Activated CD4-positive, alpha-beta T cell treated with anti-CD3 and anti-CD28 coated beads for 1 hour (primary cell): ENCODE measurements at regions not wholly inside any gene's neighbourhood (a gene's known extent, or its start where the extent isn't known, plus 50 kb on each side); places are given as distances from the start of the nearest gene placed in this dataset.

Experiments
- DNase-seq: peaks from one replicate; pipeline ENCODE4 v3.0.0-alpha.2; 2020

DNA sequence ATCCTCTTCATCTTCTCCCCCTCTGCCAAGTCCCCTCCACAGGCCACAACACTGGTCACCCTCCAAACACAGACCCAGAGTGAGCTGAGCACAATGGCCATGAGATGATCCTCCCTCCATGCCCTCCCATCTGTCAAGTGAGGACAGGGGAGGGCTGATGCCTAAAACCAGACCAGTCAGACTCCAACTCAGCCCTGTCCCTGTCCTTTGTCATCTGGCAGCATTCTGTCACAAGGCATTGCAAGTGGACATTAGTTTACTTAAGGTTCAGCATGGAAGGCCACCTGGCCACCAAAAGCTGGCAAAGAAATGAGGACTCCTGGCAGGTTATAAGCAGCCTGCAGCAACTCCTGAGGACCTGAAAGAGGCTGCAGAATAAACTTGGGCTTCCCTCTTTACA, 136.2 kb upstream of the SLC30A5 start:
- no peak for DNase-seq

DNA sequence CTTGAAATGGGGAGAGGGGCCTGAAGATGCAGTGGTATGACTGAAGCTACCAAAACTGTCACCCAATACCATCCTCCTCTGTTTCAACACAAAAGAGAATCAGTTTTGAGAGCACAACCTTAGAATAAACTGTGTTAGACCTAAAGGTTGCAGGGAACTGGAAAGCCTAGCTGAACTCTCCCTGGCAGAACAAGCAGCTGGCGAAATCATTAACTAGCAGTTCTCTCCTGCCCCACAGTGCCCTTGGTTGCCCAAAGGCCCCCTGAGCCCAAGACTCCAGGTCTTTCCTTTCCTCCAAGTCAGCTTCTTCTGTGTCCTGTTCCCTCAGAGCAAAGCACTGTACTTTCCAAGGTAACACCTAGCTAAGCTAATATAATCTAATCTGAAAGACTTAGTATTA, 135.4 kb upstream of the SLC30A5 start:
- no peak for DNase-seq

DNA sequence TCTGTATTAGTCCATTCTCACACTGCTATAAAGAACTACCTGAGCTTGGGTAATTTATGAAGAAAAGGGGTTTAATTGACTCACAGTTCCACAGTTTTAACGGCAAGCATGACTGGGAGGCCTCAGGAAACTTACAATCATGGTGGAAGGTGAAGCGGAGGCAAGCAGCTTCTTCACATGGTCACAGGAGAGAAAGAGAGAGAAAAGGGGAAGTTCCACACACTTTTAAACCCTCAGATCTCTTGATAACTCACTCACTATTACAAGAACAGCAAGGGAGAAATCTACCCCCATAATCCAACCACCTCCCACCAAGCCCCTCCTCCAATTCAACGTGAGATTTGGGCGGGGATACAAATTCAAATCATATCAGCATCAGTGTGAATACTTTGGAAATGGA, 133.4 kb upstream of the SLC30A5 start:
- no peak for DNase-seq

DNA sequence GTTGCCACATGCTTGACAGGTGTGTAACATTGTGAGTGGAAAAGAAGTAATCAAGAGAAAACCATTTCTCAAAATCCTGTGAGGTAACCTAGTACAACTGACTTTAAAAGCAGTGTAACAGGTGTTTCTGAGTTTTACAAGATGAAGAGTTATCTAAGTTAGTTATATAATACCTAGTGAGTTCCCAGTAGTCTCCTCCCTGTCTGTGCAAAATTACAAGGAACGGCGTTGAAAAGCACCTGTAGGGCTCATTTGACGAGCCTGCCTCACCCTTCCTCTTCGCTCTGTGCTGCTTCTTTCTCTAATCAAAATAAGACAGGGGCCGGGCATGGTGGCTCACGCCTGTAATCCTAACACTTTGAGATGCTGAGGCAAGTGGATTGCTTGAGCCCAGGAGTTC, 132.9 kb upstream of the SLC30A5 start:
- no peak for DNase-seq

DNA sequence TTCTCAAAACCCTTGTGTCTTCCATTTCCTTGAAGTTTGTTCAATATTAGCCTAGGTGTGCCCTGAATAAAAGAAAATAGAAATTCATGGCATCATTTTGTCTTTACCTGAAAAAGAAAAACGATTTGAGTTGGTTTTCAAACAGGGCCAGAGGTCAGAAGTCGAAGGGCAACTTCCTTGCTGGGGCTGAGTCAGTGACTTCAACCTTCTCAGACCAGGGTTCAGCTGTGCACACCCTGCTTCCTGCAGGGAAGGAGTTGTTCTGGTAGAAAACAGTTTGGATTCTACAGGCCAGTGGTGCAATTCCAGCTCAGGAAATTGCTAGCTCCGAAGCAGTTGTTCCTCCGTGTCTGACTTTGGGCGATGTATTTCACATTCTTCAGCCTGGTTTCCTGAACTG, 132.1 kb upstream of the SLC30A5 start:
- DNase-seq = no peak

DNA sequence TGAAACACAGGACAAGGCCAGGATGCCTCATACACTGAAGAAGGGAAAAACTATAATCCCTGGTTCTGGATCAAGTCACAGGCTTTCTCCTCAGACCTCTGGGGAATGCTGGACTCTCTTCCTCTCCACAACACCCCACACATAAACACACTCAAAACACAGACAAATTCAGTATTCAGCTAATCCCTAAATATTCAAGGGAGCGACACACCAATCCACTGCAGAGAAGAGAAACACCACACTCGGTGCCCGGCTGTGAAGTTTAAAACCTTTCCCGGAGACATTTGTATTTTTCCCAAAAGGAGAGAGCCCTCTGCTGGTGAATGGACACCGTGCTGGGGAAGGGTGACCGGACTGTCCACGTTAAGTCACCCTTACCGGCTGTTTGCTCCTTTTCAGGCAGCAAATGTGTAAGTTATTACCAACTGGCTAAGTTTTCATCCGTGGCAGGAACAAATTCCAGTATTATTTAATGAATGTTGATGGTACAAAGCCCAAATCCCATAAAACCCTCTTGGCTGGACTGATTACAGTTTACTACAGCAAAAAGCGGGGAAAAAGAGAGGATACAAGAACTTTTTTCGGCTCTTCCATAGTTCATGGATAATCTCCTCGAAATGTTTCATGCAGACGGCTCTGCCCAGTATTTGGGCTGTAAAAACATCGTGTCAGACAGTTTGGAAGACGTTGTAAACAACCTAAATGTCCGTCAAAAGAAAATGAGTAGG, 130.9 kb upstream of the SLC30A5 start:
- no peak for DNase-seq

DNA sequence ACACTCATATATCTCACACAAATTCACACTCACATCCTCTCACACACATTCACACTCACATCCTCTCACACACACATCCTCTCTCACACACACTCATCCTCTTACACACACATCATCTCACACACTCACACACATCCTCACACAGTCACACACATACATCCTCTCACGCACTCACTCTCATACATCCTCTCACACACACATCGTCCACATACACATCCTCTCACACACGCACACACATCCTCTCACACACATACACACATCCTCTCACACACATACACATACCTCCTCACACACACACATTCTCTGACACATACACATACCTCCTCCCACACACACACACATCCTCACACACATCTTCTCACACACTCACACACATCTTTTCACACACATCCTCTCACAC, 129.1 kb upstream of the SLC30A5 start:
- no peak for DNase-seq

DNA sequence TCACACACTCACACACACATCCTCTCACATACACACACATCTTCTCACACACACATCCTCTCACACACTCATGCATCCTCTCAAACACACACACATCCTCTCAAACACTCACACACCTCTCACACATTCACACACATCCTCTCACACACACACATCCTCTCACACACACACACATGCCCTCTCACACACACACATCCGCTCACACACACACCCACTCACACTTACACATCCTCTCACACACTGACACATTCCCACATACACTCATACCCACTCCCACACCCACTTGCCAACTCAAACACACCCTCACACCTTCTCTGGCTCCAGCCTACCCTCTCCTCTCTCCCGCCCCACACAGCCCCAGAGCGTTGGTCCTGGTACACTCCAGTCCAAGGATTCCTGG, 127.9 kb upstream of the SLC30A5 start:
- no peak for DNase-seq

DNA sequence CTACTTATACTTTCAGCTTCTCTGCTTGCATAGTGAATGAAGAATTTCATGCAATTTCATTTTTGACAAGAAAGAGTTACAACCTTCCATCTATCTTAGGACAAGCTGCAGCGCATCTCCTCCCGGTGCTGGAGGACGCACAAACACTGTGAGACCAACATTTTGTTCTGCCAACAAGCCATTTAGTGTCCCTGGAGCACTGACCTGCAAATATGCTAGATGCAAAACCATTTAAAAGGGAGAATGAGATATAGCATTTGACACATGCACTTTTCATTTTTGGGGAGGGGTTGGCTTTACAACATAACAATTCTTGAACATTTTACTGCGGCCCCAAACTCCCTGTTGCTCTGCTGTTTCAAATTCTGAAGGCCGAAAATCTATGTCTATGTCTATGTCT, 127.2 kb upstream of the SLC30A5 start:
- DNase-seq = no peak

DNA sequence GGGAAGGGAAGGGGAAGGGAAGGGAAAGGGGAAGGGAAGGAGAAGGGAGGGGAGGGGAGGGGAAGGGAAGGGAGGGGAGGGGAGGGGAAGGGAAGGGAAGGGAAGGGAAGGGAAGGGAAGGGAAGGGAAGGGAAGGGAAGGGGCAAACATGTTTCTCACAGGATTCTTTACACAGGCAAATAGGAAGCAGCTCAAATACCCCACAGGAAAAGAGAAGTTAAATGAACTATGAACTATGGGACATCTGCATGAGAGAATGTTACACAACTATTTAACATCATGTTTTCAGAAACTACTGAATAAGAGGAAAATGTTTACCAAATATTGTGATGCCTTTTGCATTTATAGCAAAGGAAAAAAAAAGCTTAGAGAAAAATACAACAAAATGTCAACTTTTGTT, 125.4 kb upstream of the SLC30A5 start:
- no peak for DNase-seq

DNA sequence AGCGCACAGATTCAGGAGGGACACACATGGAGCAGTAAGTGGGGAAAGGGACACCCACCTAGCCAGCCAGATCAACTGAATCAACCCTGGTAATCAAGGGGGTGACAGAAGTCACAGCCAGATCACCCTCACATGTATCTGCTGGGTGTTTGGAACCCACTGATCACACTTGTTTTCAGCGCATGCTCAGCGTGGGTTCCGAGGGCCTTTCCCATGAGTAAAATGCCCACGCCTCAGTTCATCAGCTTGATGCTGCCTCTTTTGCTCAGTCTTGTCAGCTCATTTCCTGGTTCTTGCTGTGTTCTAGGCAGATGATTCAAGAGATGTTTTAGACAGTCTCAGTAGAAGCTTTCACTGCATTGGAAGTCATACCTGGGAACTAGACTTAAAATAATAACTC, 123.2 kb upstream of the SLC30A5 start:
- DNase-seq = no peak

DNA sequence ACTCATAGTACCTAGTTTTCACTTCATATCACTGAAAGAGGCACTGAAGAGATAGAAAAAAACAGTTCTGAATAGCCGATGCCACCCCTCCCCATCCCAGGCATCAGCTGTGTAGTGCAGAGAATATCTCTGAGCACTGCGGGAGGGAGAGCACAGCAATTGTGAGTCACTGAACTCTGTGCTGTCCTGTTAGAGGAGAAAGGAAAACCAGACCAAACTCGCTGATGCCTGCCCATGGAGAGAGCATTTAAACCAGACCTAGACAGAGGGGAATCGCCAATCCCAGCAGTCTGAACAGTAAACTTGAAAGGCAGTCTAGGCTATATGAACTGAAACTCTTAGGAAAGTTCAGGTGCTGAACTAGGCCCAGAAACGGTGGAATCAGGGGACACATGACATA, 120.1 kb upstream of the SLC30A5 start:
- no peak for DNase-seq

DNA sequence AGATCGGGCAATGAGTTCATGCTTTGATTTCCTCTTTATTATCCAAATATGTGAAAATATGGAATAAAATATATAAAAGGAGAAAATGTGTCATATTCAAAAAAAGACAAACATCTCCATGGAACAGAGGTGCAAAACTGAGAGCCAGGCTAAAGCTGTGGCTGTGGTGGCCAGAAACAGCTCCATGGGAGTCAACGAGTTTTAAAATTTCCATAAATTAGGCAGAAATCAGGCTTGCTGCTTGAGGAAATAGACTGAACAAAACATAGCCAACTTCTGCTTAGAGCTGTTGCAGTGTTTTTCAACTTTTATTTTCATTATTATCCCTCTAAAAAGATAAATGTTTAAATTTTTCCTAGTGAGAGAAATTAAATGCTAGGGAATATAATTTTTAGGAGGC, 110.8 kb upstream of the SLC30A5 start:
- no peak for DNase-seq

DNA sequence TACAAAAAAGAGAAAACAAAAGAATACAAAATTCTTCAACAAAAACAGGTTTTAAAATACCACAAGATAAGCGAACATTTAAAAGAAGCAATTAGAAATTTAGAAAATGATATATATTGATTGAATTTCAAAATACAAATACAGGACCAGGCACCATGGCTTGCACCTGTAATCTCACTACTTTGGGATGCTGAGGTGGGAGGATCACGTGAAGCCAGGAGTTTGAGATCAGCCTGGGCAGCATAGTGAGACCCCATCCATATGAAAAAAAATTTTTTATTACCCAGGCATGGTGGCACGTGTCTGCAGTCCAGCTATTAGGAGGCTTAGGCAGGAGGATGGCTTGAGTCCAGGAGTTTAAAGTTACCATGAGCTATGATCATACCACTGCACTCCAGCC, 109.9 kb upstream of the SLC30A5 start:
- DNase-seq = no peak

DNA sequence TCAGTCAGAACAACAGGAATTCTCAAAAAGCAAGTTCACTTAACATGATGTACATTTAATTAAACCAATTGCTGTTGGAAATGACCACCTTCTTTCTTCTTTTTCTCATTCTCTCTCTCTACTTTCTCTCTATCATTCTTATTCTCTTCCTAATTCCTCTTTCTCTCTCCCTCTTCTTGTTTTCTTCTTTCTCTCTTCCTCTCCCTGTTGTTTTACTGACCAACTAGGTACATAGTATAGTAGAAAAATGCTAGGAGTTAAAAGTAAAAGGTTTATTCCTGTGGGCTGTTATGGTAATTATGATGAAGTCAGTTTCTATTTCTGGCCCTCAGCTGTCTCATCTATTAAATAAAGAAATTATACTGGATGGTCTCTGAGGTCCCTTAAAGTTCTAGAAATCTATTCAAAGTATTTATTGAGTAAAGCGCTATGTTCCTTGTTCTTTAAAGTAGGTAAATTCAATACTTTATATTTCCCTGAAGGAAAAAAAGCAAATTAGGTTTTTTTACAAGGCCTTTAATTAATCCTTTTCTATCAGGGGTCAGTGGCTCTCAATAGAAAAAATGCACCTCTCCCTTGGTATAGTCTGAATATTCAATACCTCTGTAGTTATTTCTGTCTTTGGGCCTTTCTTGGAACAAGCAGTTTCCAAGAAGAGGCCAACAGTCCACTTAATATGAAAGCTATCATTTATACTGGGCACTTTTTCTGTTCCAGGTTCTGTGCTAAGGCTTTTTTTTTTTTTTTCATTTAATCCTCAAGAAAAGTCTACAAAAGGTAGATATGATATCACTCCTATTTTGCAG, 102.3 kb upstream of the SLC30A5 start:
- DNase-seq = no peak

DNA sequence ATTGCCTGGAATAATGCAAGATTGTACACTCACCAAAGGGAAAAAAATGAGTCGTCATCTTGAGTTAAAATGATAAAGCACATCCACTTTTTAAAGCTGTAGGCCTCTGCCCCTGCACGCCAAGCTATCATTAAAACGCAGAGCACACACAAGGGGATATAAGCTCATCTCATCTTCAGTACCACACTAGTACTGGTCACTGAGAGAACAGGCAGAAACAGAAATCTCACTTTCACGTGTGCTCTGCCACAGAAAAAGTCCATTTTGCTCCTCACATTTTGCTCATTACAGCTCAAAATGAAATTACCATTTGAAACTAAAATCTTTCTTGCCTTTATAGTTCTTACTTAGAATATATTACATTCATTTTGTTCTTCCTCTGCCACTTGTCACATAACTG, 99.2 kb upstream of the SLC30A5 start:
- no peak for DNase-seq

DNA sequence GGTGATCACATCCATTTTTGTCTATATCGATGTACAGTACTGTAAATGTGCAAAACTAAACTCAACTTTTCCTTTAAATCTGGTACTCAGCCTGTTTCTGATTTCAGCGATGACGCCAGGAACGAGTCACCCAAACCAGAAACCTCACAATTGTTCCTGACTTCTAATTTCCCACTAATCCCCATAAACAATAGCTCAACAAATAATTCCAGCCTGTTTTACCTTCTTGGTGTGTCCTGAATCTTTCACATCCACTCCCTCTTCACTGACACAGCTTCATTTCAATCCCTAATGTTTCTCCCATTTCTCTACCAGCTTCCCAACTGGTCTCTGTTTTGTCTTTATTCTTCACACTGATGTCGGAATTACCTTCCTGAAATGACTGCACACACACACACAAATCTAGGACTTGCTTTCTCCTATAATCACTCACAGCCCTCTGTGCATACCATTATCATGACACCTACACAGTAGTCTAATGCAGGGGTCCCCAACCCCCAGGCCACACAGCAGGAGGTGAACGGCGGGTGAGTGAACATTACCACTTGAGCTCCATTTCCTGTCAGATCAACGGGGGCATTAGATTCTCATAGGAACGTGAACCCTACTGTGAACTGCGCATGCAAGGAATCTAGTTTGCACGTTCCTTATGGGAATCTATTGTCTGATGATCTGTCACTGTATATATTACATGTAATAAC, 97.8 kb upstream of the SLC30A5 start:
- no peak for DNase-seq

DNA sequence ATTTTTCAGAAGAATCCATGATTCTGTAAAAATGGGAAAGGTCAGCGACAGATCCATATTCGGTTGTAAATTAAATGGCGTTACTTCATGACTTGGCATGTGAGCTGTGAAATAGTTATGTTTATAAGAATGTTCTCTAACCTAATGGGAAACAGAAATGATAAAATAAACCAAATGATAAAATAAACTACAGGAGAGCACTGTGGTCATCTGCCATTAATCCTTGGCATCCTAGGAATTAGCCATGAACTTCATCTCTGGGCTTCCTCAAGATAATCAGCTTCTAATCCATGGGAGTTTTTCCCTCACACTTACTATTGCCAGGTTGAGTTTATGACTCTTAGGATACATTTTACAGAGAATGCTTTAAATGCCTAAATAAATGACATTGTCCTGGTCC, 94.6 kb upstream of the SLC30A5 start:
- no peak for DNase-seq

DNA sequence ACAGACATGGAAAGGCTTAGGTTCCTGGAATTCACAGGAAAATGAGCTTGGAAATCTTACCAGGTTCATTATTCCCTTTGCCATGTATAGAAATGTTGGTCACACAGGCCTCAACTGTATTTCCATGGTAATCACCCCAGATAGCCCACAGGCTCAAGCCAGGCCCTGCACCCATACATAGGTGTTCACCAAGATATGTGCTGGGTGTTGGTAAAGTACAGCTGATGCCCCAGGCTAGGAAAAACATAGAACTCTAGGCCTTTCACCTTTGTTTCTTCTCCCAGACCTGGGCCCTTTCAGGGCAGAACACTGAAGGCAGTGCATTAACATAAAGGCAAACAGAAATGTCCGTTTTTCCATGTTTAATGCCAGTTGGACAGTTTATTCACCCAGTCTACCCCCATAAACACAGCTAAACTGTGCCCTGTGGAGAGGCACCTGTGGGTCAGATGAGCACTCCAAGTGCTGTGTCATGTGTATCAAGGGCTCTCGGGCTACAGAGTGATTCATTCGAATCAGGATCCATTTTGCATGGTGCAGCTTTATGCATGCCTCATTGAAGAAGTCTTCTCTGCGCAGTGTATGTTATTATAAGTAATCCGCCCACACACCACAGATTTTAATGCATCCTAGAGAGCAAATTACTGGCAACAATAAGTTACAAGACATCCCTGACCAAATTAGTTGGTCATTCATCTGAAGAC, 93.4 kb upstream of the SLC30A5 start:
- no peak for DNase-seq

DNA sequence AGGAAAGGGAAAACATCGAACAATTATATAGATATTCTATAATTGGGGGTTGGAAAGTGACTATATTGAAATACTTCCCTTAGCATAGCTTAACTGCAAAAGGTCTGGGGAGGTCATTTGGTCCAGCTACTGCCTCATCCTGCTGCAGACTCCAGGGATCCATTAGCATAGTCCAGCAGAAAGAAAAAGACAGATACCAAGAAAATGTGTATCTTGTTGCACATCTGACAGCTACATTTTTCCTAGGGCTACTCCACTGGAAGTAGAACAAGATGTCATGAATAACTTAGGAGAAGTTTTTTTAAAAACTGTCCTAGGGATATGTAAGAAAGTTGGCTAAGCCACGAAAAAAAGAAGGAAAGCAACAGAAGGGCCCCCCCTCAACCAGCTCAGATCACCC, 92.9 kb upstream of the SLC30A5 start:
- DNase-seq = no peak

DNA sequence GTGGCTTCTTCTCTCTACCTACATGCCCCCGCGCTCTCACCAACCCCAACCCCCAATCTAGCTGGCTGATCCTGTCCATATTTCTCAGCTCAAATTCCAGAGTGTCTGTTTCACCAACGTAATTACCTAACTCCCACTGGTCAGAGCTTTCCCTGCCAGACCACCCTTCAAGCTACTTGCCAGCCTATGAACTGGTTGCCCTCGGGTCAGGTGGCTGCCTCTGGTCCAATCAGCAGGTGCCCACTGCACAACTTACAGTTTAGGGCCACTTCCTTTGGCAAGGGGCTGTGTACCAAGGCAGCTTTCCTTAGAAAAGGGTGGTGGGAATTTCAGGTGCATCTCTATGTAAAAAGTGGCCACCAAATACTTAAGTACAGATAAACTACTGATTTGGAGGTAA, 92.2 kb upstream of the SLC30A5 start:
- no peak for DNase-seq

DNA sequence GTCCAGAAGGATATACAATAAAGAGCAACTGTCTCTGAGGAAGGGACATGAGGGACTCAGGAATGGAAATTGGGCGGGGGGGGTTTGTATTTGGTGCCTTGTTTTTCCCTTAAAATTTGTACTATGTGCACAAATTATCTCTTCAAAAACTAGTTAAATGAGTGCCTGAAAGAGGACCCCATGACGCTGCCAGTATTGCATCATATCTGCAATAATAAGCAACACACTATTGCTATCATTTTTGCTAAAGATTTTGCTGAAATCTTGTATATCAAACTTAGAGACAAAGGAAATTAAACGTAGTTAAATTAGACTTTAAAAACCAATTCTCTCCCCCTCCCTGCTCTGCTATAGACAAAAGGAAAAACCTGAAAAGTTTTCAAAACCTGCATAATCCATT, 89.7 kb upstream of the SLC30A5 start:
- DNase-seq = no peak

DNA sequence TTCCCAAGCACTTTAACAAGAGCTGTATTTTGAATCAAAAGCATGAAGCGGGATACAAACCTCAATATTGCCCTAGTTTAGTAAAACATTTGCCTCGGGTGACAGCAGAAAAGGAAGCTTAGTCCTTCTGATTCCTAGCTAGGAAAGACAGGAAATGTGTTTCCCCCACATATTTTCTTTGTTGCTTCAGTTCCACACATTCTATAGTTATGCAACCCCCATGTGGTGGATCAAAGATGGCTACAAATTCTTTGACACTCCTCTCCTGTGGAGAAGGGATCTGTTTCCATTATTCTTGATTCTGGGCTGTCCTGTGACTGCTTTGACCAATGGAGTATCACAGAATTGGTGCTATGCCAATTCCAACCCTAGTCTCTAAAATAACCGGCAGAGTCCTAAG, 89.1 kb upstream of the SLC30A5 start:
- no peak for DNase-seq

DNA sequence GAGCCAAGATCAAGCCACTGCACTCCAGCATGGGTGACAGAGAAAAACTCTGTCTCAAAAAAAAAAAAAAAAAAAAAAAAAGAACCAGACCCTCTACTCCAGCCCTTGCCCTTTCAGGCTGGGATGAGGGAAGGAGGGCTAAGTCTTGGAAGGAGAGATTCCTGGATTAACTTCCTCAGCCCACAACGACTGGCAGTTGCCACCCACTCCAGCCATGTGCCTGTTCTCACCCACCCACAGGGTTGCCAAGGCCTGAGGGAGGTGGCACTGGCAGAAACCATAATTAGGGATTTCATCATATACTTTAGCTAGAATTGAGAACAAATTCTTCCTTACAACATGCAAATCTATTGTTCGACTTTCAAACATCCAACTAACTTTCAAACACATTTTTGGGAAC, 87.8 kb upstream of the SLC30A5 start:
- DNase-seq = no peak
